IMR-90 (cell line): ENCODE measurements at regions not wholly inside any gene's neighbourhood (a gene's known extent, or its start where the extent isn't known, plus 50 kb on each side); places are given as distances from the start of the nearest gene placed in this dataset.

Source experiments
- ATAC-seq: fragments of 200-7000 bp; cut with Tn5 transposase; 2 replicates; pipeline ENCODE4 v1.9.1; 2020; ENCODE audit warnings: low read depth, mild to moderate bottlenecking, moderate library complexity
- BruUV-seq: library from RNA; stranded (reverse); fragments of 400-500 nt; replicated peaks from 2 replicates; lab custom pipeline; 2021; lab: Mats Ljungman, UMichigan
- CTCF ChIA-PET: fragments of 300-600 bp; formaldehyde crosslinking; extraction: SDS; loops from one replicate; lab custom pipeline; 2021; ENCODE audit warnings: antibody characterized with exemption; lab: Yijun Ruan, JAX
- POLR2A ChIA-PET: fragments of 300-600 bp; sonication (Branson Sonifier 250); formaldehyde crosslinking; loops from one replicate; lab custom pipeline; 2022; ENCODE audit warnings: antibody characterized with exemption; ENCODE audit not compliant: unreplicated experiment; lab: Charles Lee
- DNase-seq: peaks from one replicate; pipeline ENCODE4 v3.0.0; 2013
- H2AFZ ChIP-seq: replicated peaks from 2 replicates; pipeline ENCODE3; 2013; ENCODE audit warnings: low read length, mild to moderate bottlenecking; ENCODE audit not compliant: poor library complexity
- H2AK5ac ChIP-seq: 2 replicates; pipeline ENCODE4 v1.6.1; 2013; ENCODE audit warnings: low read depth, low read length, inconsistent platforms
- H2AK9ac ChIP-seq: replicated peaks from 2 replicates; pipeline ENCODE3; 2013; ENCODE audit warnings: mild to moderate bottlenecking, low read depth, low read length, moderate library complexity; ENCODE audit not compliant: poor library complexity
- H2BK120ac ChIP-seq: 2 replicates; pipeline ENCODE4 v1.6.1; 2013; ENCODE audit warnings: low read depth, low read length, inconsistent platforms
- H2BK15ac ChIP-seq: 3 replicates; pipeline ENCODE4 v1.6.1; 2013; ENCODE audit warnings: low read depth, low read length, inconsistent platforms
- H2BK20ac ChIP-seq: 2 replicates; pipeline ENCODE4 v1.6.1; 2013; ENCODE audit warnings: low read depth, mild to moderate bottlenecking, inconsistent platforms, low read length, moderate library complexity
- H2BK5ac ChIP-seq: 2 replicates; pipeline ENCODE4 v1.6.1; 2013; ENCODE audit warnings: mild to moderate bottlenecking, low read depth, low read length, inconsistent platforms; ENCODE audit not compliant: poor library complexity, severe bottlenecking
- H3K14ac ChIP-seq: replicated peaks from 2 replicates; pipeline ENCODE4 v1.6.1; 2013; ENCODE audit warnings: low read depth, low read length, inconsistent platforms
- H3K18ac ChIP-seq: 2 replicates; pipeline ENCODE4 v1.6.1; 2013; ENCODE audit warnings: low read depth, low read length, control low read depth
- H3K23ac ChIP-seq: 2 replicates; pipeline ENCODE4 v1.6.1; 2013; ENCODE audit warnings: low read depth, low read length, inconsistent platforms
- H3K27ac ChIP-seq: 2 replicates; pipeline ENCODE4 v1.5.1; 2013; ENCODE audit warnings: mild to moderate bottlenecking, control low read depth, low read length; ENCODE audit not compliant: insufficient read depth
- H3K27me3 ChIP-seq: 2 replicates; pipeline ENCODE4 v1.6.1; 2013; ENCODE audit warnings: low read length; ENCODE audit not compliant: control insufficient read depth, insufficient read depth
- H3K36me3 ChIP-seq: 2 replicates; pipeline ENCODE4 v1.6.1; 2013; ENCODE audit warnings: low read length, mixed read lengths; ENCODE audit not compliant: control insufficient read depth, insufficient read depth
- H3K4ac ChIP-seq: 2 replicates; pipeline ENCODE4 v1.6.1; 2013; ENCODE audit warnings: low read depth, low read length, inconsistent platforms
- H3K4me1 ChIP-seq: 2 replicates; pipeline ENCODE4 v1.6.1; 2013; ENCODE audit warnings: low read length, mixed read lengths; ENCODE audit not compliant: control insufficient read depth, insufficient read depth
- H3K4me2 ChIP-seq: 2 replicates; pipeline ENCODE4 v1.6.1; 2013; ENCODE audit warnings: low read depth, mild to moderate bottlenecking, control low read depth, low read length, moderate library complexity
- H3K4me3 ChIP-seq: 2 replicates; pipeline ENCODE4 v1.5.1; 2013; ENCODE audit warnings: low read depth, mild to moderate bottlenecking, control low read depth, low read length, moderate library complexity; ENCODE audit not compliant: insufficient read depth
- H3K56ac ChIP-seq: 2 replicates; pipeline ENCODE4 v1.6.1; 2013; ENCODE audit warnings: low read length, inconsistent platforms; ENCODE audit not compliant: insufficient read depth; ENCODE audit errors: extremely low read depth
- H3K79me1 ChIP-seq, 2 experiments: 2 replicates each; pipeline ENCODE4 v1.6.1; 2013; ENCODE audit warnings: low read length in 2 of 2, inconsistent platforms in 1 of 2, low read depth in 1 of 2
- H3K9ac ChIP-seq: 2 replicates; pipeline ENCODE4 v1.6.1; 2013; ENCODE audit warnings: low read depth, low read length, control low read depth
- H3K9me1 ChIP-seq: 2 replicates; pipeline ENCODE4 v1.6.1; 2013; ENCODE audit warnings: low read length, inconsistent platforms; ENCODE audit not compliant: insufficient read depth
- H3K9me3 ChIP-seq: 2 replicates; pipeline ENCODE4 v1.6.1; 2013; ENCODE audit warnings: low read length; ENCODE audit not compliant: control insufficient read depth, insufficient read depth
- H4K20me1 ChIP-seq: 2 replicates; pipeline ENCODE4 v1.6.1; 2013; ENCODE audit warnings: low read length, inconsistent platforms; ENCODE audit not compliant: insufficient read depth
- H4K5ac ChIP-seq: 2 replicates; pipeline ENCODE4 v1.6.1; 2013; ENCODE audit warnings: mild to moderate bottlenecking, low read depth, low read length, control low read depth
- H4K8ac ChIP-seq, 2 experiments: 2 replicates each; pipeline ENCODE4 v1.6.1; 2013; ENCODE audit warnings: low read depth in 2 of 2, low read length in 2 of 2, control low read depth in 1 of 2, inconsistent platforms in 1 of 2
- H4K91ac ChIP-seq: 2 replicates; pipeline ENCODE4 v1.6.1; 2013; ENCODE audit warnings: low read depth, low read length, inconsistent platforms; ENCODE audit not compliant: insufficient read depth
- CHD1 ChIP-seq: IDR thresholded peaks from 2 replicates; pipeline ENCODE4 v1.6.1; 2012; ENCODE audit warnings: low read depth, low read length, improper control_type of control experiment
- WGBS, 2 experiments: methylation state at CpG; one replicate each; pipeline versions ENCODE4 v1.1.5 to v1.1.7; 2013; ENCODE audit warnings: missing lambda C conversion rate in 2 of 2; ENCODE audit not compliant: insufficient read length in 1 of 2; ENCODE audit errors: extremely low coverage in 2 of 2; 5-methylcytosine and 5-hydroxymethylcytosine counted together
- dilution Hi-C: fragments of 300-500 bp; cut with HindIII; formaldehyde crosslinking; loops from one replicate; pipeline ENCODE4 v1.14.3; 2018; ENCODE audit warnings: low sequenced_read_pairs; ENCODE audit not compliant: unreplicated experiment
- in situ Hi-C: fragments of 300-500 bp; cut with MboI; formaldehyde crosslinking; loops from 3 replicates; pipeline ENCODE4 v1.14.3; 2019; ENCODE audit warnings: low sequenced_read_pairs, inconsistent platforms, mixed read lengths
- intact Hi-C: fragments of 100-400 bp; cut with micrococcal nuclease; formaldehyde crosslinking; loops from 2 replicates; pipeline ENCODE4 v1.10.0; 2022

- Histone ChIP-seq H3K4me2 (no peak overlapping the region), H2BK20ac (no peak overlapping the region), H3K9ac (no peak overlapping the region), H2AK9ac (no peak overlapping the region), H3K27me3 (no peaks in the 10 kb centered on the region), H2BK5ac (no peak overlapping the region), H3K4ac (no peak overlapping the region), H3K4me1 (no peaks in the 10 kb centered on the region), H3K23ac (no peak overlapping the region), H3K79me1 (no peaks in the 10 kb centered on the region), H2AK5ac (no peak overlapping the region), H4K5ac (no peak overlapping the region), H3K18ac (no peak overlapping the region), H3K14ac (no peak overlapping the region), H3K4me3 (no peak overlapping the region), H2BK120ac (no peak overlapping the region), H2AFZ (no peak overlapping the region), H4K20me1 (no peaks in the 10 kb centered on the region), H3K36me3 (no peaks in the 10 kb centered on the region), H4K8ac (no peak overlapping the region), H3K9me1 (no peaks in the 10 kb centered on the region), H3K56ac (no peak overlapping the region), H3K9me3 (peaks cover 9% of the 10 kb centered on the region), H3K27ac (no peak overlapping the region), H2BK15ac (no peak overlapping the region), H4K91ac (no peak overlapping the region)
- DNase-seq (no peak), ATAC-seq (no peak)
- intact Hi-C loops (no loop called here), dilution Hi-C loops (no loop called here), in situ Hi-C loops (no loop called here)
- BruUV-seq, result no TSS peak
- TF ChIP-seq CHD1, result no peak
- ChIA-PET CTCF (no interaction called here), POLR2A (no interaction called here)
- no CpG with 5 or more reads among the region's 3 CpGs for WGBS, 2 experiments
Measured at GRCh38 chr18:38458698-38459097, 893.1 kb upstream of the CELF4 start.
